ENCODE measurements at regions not wholly inside any gene's neighbourhood (a gene's known extent, or its start where the extent isn't known, plus 50 kb on each side); places are given as distances from the start of the nearest gene placed in this dataset.

- H3K79me2 ChIP-seq (ENCODE audit: control insufficient read depth, insufficient read depth, low read length, unreplicated experiment) = no peaks in the 10 kb centered on the region
- no peak overlapping the region for H3K27ac ChIP-seq (ENCODE audit: low read depth, low read length)
- no peaks in the 10 kb centered on the region for H3K27me3 ChIP-seq (ENCODE audit: insufficient read depth, low read length)
- H3K4me3 ChIP-seq (ENCODE audit: low read depth, low read length) = no peak overlapping the region
- no peak overlapping the region for H2AFZ ChIP-seq (ENCODE audit: low read length, unreplicated experiment)
- H3K4me1 ChIP-seq (ENCODE audit: control insufficient read depth, insufficient read depth, low read length, unreplicated experiment) = peaks cover 18% of the 10 kb centered on the region
- H3K36me3 ChIP-seq (ENCODE audit: insufficient read depth, low read length) = no peaks in the 10 kb centered on the region
Observed at GRCh38 chr9:18357321-18357720, 116.6 kb upstream of the ADAMTSL1 start.

DNA sequence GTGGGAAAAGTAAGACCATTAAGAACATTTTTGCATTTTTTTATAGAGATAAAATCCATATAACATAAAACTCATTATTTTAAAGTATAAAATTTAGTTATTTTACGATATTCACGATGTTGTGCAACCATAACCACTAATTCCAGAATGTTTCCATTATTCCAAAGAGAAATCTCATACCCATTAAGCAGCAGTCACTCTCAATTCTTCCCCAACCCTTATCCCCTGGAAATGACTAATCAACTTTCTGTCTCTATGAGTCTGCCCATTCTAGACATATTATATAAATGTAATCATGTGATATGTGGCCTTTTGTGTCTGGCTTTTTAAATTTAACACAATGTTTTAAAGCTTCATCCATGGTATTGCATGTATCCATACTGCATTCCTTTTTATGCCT, 115.6 kb upstream of the ADAMTSL1 start:
- Histone ChIP-seq H3K4me3 (ENCODE audit: low read depth, low read length) (no peak overlapping the region), H3K79me2 (ENCODE audit: control insufficient read depth, insufficient read depth, low read length, unreplicated experiment) (no peaks in the 10 kb centered on the region), H3K4me1 (ENCODE audit: control insufficient read depth, insufficient read depth, low read length, unreplicated experiment) (peaks cover 25% of the 10 kb centered on the region), H3K27ac (ENCODE audit: low read depth, low read length) (no peak overlapping the region), H3K27me3 (ENCODE audit: insufficient read depth, low read length) (no peaks in the 10 kb centered on the region), H2AFZ (ENCODE audit: low read length, unreplicated experiment) (no peak overlapping the region), H3K36me3 (ENCODE audit: insufficient read depth, low read length) (no peaks in the 10 kb centered on the region)

- Histone ChIP-seq H3K4me3 (ENCODE audit: low read depth, low read length) (peak overlapping the region; percentile 7; the same call in 1 of the 2 replicates), H3K27me3 (ENCODE audit: insufficient read depth, low read length) (no peaks in the 10 kb centered on the region), H3K79me2 (ENCODE audit: control insufficient read depth, insufficient read depth, low read length, unreplicated experiment) (no peaks in the 10 kb centered on the region), H2AFZ (ENCODE audit: low read length, unreplicated experiment) (peak overlapping the region; percentile 89), H3K36me3 (ENCODE audit: insufficient read depth, low read length) (no peaks in the 10 kb centered on the region), H3K4me1 (ENCODE audit: control insufficient read depth, insufficient read depth, low read length, unreplicated experiment) (peaks cover 25% of the 10 kb centered on the region), H3K27ac (ENCODE audit: low read depth, low read length) (peak overlapping the region; percentile 54)
Observed at GRCh38 chr9:18359335-18359734, 114.6 kb upstream of the ADAMTSL1 start.

DNA sequence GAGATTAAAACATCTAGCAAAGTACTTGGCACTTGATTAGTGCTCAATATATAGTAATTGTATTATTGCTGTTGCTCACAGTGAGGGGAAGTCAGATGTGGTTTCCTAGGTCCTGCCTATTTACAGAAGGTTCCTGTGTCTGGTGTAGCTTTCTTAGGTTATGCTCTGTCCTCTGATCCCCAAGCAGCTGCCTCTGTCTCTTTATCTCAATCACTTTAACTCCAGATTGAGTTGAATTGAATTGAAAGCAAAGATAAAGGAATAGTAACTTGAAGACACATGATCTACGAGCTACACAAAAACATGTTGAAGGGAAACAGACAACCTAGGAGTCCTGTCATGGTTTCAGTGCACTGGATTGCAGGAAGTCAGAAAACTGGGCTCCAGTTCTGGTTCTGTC, 113.9 kb upstream of the ADAMTSL1 start:
- peak overlapping the region; percentile 29 for H2AFZ ChIP-seq (ENCODE audit: low read length, unreplicated experiment)
- no peak overlapping the region for H3K4me3 ChIP-seq (ENCODE audit: low read depth, low read length)
- no peaks in the 10 kb centered on the region for H3K36me3 ChIP-seq (ENCODE audit: insufficient read depth, low read length)
- H3K4me1 ChIP-seq (ENCODE audit: control insufficient read depth, insufficient read depth, low read length, unreplicated experiment) = peaks cover 25% of the 10 kb centered on the region
- no peak overlapping the region for H3K27ac ChIP-seq (ENCODE audit: low read depth, low read length)
- no peaks in the 10 kb centered on the region for H3K27me3 ChIP-seq (ENCODE audit: insufficient read depth, low read length)
- H3K79me2 ChIP-seq (ENCODE audit: control insufficient read depth, insufficient read depth, low read length, unreplicated experiment) = no peaks in the 10 kb centered on the region

GRCh38 chr9:18361646-18362045, 112.3 kb upstream of the ADAMTSL1 start:
- Histone ChIP-seq H3K27ac (ENCODE audit: low read depth, low read length) (no peak overlapping the region), H3K4me3 (ENCODE audit: low read depth, low read length) (no peak overlapping the region), H2AFZ (ENCODE audit: low read length, unreplicated experiment) (no peak overlapping the region), H3K4me1 (ENCODE audit: control insufficient read depth, insufficient read depth, low read length, unreplicated experiment) (peaks cover 25% of the 10 kb centered on the region), H3K36me3 (ENCODE audit: insufficient read depth, low read length) (no peaks in the 10 kb centered on the region), H3K79me2 (ENCODE audit: control insufficient read depth, insufficient read depth, low read length, unreplicated experiment) (no peaks in the 10 kb centered on the region), H3K27me3 (ENCODE audit: insufficient read depth, low read length) (no peaks in the 10 kb centered on the region)

GRCh38 chr9:18362166-18362565, 111.8 kb upstream of the ADAMTSL1 start:
- Histone ChIP-seq H3K4me3 (ENCODE audit: low read depth, low read length) (no peak overlapping the region), H3K27ac (ENCODE audit: low read depth, low read length) (no peak overlapping the region), H3K4me1 (ENCODE audit: control insufficient read depth, insufficient read depth, low read length, unreplicated experiment) (peaks cover 25% of the 10 kb centered on the region), H3K27me3 (ENCODE audit: insufficient read depth, low read length) (no peaks in the 10 kb centered on the region), H3K79me2 (ENCODE audit: control insufficient read depth, insufficient read depth, low read length, unreplicated experiment) (no peaks in the 10 kb centered on the region), H2AFZ (ENCODE audit: low read length, unreplicated experiment) (no peak overlapping the region), H3K36me3 (ENCODE audit: insufficient read depth, low read length) (no peaks in the 10 kb centered on the region)

DNA sequence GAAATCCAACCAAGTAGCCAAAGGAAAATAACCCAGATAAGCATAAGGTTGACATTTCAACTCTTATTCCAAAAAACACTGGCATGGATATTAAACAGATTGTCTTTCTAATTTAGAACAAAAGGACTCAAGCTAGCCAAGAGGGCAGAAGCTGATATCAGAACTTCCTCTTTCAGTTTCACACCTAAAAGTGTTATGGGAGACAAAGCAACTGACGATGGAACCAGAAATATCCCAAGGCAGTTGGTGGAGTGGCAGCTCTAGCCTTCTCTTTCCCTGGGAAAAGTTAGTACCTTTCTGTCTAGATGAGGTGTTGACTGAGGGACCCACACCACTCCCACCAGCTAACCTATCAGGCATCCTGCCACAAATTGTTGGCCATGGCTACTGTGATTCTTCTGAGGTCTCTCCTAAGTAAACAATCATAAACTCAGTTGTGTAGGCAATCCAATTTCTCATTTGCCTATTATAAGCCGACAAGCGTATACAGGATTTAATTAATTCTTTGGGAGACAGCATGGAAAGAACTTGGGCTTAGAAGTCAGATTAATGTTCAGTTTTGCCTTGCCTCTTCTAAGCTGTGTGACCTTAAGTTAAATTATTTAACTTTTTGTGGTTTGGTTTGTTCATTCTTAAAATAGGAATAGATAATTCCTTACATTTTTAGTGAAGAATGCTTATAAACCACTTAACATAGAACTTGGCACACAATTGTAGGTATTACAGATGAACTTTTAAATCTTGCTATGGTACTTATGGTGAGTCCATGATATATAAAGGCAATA, 110.9 kb upstream of the ADAMTSL1 start:
- H3K79me2 ChIP-seq (ENCODE audit: control insufficient read depth, insufficient read depth, low read length, unreplicated experiment) = no peaks in the 10 kb centered on the region
- H3K36me3 ChIP-seq (ENCODE audit: insufficient read depth, low read length) = no peaks in the 10 kb centered on the region
- H3K4me3 ChIP-seq (ENCODE audit: low read depth, low read length) = no peak overlapping the region
- peaks cover 25% of the 10 kb centered on the region for H3K4me1 ChIP-seq (ENCODE audit: control insufficient read depth, insufficient read depth, low read length, unreplicated experiment)
- H3K27ac ChIP-seq (ENCODE audit: low read depth, low read length) = no peak overlapping the region
- no peaks in the 10 kb centered on the region for H3K27me3 ChIP-seq (ENCODE audit: insufficient read depth, low read length)
- H2AFZ ChIP-seq (ENCODE audit: low read length, unreplicated experiment) = no peak overlapping the region

GRCh38 chr9:18365651-18366050, 108.3 kb upstream of the ADAMTSL1 start:
- H3K27me3 ChIP-seq (ENCODE audit: insufficient read depth, low read length) = no peaks in the 10 kb centered on the region
- H3K4me3 ChIP-seq (ENCODE audit: low read depth, low read length) = no peak overlapping the region
- H3K4me1 ChIP-seq (ENCODE audit: control insufficient read depth, insufficient read depth, low read length, unreplicated experiment) = peaks cover 7% of the 10 kb centered on the region
- H2AFZ ChIP-seq (ENCODE audit: low read length, unreplicated experiment) = no peak overlapping the region
- H3K36me3 ChIP-seq (ENCODE audit: insufficient read depth, low read length) = no peaks in the 10 kb centered on the region
- no peak overlapping the region for H3K27ac ChIP-seq (ENCODE audit: low read depth, low read length)
- no peaks in the 10 kb centered on the region for H3K79me2 ChIP-seq (ENCODE audit: control insufficient read depth, insufficient read depth, low read length, unreplicated experiment)

GRCh38 chr9:18366184-18366583, 107.8 kb upstream of the ADAMTSL1 start:
- Histone ChIP-seq H2AFZ (ENCODE audit: low read length, unreplicated experiment) (no peak overlapping the region), H3K27ac (ENCODE audit: low read depth, low read length) (no peak overlapping the region), H3K4me3 (ENCODE audit: low read depth, low read length) (no peak overlapping the region), H3K27me3 (ENCODE audit: insufficient read depth, low read length) (no peaks in the 10 kb centered on the region), H3K36me3 (ENCODE audit: insufficient read depth, low read length) (no peaks in the 10 kb centered on the region), H3K4me1 (ENCODE audit: control insufficient read depth, insufficient read depth, low read length, unreplicated experiment) (peaks cover 7% of the 10 kb centered on the region), H3K79me2 (ENCODE audit: control insufficient read depth, insufficient read depth, low read length, unreplicated experiment) (no peaks in the 10 kb centered on the region)

GRCh38 chr9:18368206-18368605, 105.7 kb upstream of the ADAMTSL1 start:
- H3K4me1 ChIP-seq (ENCODE audit: control insufficient read depth, insufficient read depth, low read length, unreplicated experiment) = peaks cover under 1% of the 10 kb centered on the region
- no peaks in the 10 kb centered on the region for H3K27me3 ChIP-seq (ENCODE audit: insufficient read depth, low read length)
- H3K79me2 ChIP-seq (ENCODE audit: control insufficient read depth, insufficient read depth, low read length, unreplicated experiment) = no peaks in the 10 kb centered on the region
- H3K36me3 ChIP-seq (ENCODE audit: insufficient read depth, low read length) = no peaks in the 10 kb centered on the region
- no peak overlapping the region for H3K27ac ChIP-seq (ENCODE audit: low read depth, low read length)
- no peak overlapping the region for H2AFZ ChIP-seq (ENCODE audit: low read length, unreplicated experiment)
- H3K4me3 ChIP-seq (ENCODE audit: low read depth, low read length) = no peak overlapping the region

DNA sequence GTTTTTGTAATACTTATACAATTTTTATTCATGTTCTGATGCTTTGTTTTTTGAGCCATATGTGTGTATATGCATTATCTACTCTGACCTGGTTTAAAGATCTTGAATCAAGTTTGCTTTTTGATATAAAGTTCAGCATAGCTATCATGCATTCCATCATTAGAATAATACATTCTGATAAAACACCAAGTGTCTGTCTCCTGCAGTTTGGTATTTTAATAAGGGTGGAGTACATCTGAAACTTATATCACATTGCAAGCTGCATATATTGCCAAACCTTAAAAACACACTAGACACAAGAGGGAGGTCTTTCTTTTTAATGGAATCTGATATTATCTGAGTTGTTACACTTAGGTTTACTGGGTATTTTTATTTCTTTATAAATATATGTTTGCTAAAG, 102.8 kb upstream of the ADAMTSL1 start:
- Histone ChIP-seq H3K27me3 (ENCODE audit: insufficient read depth, low read length) (no peaks in the 10 kb centered on the region), H3K27ac (ENCODE audit: low read depth, low read length) (no peak overlapping the region), H2AFZ (ENCODE audit: low read length, unreplicated experiment) (no peak overlapping the region), H3K4me1 (ENCODE audit: control insufficient read depth, insufficient read depth, low read length, unreplicated experiment) (no peaks in the 10 kb centered on the region), H3K4me3 (ENCODE audit: low read depth, low read length) (no peak overlapping the region), H3K79me2 (ENCODE audit: control insufficient read depth, insufficient read depth, low read length, unreplicated experiment) (no peaks in the 10 kb centered on the region), H3K36me3 (ENCODE audit: insufficient read depth, low read length) (no peaks in the 10 kb centered on the region)

Measured in ACC112 (cell line).